ENCODE measurements at regions not wholly inside any gene's neighbourhood (a gene's known extent, or its start where the extent isn't known, plus 50 kb on each side); places are given as distances from the start of the nearest gene placed in this dataset.
A peak's percentile ranks its signal among the peaks of the same experiment; 100 is the strongest.
"Not testable (repeated sequence)": the region's sequence is repeated elsewhere in the genome, so short reads cannot be mapped to it uniquely, and the experiment has no call there.

DNA sequence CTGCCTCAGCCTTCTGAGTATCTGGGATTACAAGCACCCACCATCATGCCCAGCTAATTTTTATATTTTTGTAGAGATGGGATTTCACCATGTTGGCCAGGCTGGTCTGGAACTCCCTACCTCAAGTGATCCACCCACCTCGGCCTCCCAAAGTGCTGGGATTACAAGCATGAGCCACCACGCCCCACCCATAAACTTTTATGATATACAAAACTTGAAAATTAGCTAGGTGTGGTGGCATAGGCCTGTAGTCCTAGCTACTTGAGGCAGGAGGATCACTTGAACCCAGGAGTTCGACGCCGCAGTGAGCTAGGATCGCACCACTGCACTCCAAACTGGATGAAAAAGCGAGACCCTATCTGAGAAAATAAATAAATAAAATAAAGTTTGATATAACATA lies 149.5 kb upstream of the ATF7IP start:
- DNase-seq, result not testable (repeated sequence)

DNA sequence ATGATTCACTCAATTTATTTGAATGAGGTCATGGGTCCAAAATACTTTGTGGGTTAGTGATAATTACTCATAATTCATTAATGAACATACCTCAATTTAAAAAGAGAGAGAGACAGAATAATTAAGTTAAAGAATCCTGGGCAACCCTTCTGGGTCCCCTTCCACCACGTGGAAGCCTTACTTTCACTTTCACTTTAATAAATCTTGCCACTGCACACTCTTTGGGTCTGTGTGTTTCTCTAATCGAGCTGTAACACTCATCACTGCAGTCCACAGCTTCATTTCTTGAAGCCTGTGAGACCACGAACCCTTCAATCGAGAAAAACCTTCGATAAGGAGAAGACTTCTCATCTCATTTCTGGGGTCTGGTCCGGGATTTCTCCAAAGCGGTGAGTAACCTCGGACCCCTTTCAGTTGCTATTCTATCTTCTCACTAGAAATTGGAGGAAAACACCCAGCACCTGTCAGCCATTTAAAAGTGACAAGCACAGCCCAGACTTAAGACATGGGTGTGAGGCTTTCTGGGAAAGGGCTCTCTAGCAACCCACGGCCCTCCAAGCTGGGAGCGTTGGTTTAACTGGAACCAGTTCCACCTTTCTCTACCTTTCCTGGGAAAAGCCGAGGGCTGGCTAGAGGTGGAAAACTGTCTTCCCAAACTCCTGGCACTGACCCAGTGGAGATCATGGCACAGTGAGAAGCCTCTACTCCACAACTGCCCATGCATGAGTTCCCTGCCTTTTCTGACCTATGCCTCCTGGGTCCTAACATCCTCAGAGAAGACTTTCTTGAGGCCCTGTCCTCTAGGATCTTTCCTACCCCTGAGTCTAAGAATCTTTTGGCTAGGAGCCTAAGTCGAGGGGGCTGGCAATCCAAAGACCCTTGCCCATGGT lies 148.8 kb upstream of the ATF7IP start:
- no peak for DNase-seq

GRCh38 chr12:14219156-14219555 lies 146.3 kb upstream of the ATF7IP start:
- no peak for DNase-seq

DNA sequence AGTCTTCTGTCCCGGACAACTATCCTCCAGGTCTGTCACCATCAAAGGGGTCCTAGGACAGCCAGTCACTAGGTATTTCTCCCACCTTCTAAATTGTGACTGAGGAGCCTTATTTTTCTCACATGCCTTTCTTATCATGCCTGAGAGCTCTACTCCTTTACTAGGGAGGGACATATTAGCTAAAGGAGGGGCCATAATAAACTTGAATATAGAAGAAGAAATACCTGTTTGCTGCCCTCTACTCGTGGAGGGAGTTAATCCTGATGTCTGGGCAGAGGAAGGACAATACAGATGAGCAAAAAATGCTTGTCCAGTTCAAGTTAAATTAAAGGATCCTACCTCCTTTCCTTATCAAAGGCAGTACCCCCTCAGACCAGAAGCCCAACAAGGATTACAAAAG lies 145.8 kb upstream of the ATF7IP start:
- not testable (repeated sequence) for DNase-seq

- no peak for DNase-seq
Observed at GRCh38 chr12:14225064-14225463, 140.4 kb upstream of the ATF7IP start.

GRCh38 chr12:14235176-14235575 lies 130.3 kb upstream of the ATF7IP start:
- not testable (repeated sequence) for DNase-seq

DNA sequence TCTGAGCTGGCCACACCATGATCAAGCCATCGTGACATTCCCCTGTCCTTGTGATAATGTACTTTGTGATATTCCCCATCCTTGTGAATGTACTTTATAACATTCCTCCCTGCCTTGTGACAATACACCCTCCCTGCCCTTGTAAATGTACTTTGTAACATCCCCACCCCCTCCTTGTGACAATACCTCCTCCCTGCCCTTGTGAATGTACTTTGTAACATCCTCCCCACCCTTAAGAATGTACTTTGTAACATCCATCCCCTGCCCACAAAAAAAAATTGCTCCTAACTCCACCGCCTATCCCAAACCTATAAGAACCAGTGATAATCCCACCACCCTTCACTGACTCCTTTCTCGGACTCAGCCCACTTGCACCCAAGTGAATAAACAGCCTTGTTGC lies 128.8 kb upstream of the ATF7IP start:
- not testable (repeated sequence) for DNase-seq

DNA sequence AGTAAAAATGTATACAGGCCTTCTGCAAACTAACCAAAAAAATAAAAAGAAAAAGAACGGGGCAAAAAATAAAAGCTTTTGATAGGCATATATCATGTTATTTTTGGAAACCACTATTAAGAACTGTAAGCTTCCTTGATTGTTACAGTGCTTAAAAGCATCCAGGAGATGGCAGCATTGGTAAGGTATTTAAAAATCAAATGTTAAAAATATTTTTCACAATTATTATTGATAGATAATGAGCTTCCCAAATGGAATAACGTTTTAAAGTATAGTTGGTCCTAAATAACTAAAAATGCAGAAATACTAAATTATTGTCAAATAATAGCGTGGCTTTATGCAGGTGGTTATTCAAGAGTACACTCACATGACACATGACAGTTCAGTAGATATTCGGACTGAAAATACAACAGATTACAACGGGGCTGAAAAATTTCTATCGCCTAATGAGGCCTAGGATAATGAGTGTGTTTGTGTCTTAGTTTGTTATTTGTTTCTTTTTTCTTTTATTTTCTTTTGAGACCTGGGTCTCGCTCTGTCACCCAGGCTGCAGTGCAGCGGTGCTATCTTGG lies 127.2 kb upstream of the ATF7IP start:
- no peak for DNase-seq

DNA sequence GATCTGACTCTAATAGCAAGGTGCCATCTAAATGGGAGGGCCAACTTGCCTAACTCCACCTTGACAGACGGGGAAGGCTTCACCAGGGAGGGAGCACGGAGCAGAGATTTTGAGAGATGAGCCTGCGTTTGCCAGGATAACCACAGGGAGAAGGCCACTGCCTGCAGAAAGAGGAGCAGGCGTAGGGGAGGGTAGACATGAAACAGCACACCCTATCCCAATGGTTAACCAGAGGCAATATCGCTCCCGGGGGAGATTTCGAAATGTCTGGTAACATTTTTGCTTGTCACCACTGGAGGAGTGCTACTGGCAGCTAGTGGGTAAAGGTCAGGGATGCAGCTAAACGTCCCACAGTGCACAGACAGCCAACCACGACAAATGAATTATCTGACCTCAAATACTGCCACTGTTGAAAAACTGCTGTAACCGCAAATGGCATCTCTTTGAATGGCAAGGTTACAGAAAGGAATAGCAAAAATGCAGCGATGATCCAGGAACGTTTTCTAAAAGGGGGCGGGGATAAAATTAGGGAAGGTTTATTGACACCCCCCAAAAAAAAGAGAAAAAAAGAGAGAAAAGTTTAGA lies 126.0 kb upstream of the ATF7IP start:
- DNase-seq, result peak; percentile 55

DNA sequence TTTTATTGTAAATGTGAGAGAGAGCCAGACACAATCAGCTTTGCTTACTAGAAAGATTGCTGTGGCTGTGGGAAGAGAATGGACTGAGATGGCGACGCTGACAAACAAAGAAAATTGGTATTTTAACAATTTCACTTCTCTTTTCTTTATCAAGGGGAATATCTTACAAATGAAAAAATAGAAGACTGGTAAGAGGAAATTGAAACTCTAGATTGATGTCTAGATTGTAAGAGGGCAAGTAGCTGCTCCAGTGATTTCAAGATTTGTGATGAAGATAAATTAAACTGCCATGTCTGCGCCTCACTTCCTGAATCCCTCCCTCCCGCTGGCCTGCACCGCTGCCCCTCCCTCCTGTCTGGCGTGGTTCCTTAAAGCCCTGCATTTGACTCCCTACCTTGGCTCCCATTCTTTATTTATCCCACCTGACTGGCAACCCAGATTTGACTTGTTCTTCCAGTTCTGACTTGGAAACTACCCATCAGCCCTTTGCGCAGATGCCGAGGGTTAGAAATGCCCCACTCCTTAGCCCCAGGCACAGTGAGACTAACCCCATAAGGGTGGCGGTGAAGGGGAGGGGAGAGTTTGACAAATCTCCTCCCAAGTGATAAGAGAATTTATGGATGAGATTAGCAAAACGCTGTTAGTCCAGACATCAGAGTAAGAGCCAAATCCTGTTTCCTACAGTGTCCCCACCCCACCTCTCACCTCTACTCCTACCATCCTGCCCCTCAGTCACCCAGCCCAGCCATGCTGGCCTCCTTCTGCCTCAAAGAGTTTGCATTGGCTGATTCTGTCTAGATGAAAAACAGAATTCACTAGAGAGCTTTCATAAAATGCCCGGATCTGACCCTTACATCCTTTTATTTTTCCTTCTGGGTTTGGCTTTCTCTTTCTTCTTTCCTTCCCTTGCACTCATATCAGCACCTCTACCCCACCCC lies 125.3 kb upstream of the ATF7IP start:
- DNase-seq, result no peak

GRCh38 chr12:14240873-14241220 lies 124.6 kb upstream of the ATF7IP start:
- DNase-seq, result no peak

GRCh38 chr12:14242825-14243224 lies 122.7 kb upstream of the ATF7IP start:
- not testable (repeated sequence) for DNase-seq

GRCh38 chr12:14243941-14244340 lies 121.5 kb upstream of the ATF7IP start:
- DNase-seq, result no peak

- no peak for DNase-seq
Observed at GRCh38 chr12:14244876-14245669, 120.4 kb upstream of the ATF7IP start.

DNA sequence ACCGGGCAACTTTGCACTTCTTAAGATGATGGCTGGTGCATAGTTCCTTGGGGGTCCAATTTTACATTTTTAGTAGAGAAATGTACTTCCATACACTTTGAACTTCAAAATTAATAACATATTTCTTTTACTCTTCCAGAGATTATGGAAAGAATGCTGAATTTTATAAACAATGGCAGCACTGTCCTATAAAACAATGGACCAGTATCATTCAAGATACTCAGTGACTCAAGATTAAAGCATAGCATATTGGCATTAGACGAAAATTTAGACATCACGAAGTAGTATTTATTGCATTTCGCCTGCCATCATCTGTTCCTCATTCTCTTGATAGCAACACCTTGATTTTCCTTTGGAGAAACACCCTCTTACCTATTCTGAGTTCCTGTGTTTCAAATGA lies 118.3 kb upstream of the ATF7IP start:
- no peak for DNase-seq

DNA sequence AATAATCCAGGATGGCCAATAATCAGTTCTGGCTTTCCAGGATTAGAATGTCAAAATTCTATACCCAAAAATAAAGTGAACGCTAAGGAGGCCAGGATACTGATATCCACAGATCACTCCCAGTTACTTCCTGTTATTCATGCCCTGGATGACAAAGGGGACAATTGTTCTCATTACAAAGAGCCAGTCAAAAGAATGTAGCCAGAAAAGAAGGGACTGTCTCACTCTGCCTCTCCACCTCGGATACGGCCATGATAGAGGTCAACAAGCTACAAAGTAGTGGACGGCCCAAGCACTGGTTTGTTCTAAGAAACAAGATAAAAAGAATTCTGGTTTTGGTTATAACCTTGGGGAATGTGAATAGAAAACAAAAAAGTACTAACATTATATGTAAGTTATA lies 116.1 kb upstream of the ATF7IP start:
- no peak for DNase-seq

DNA sequence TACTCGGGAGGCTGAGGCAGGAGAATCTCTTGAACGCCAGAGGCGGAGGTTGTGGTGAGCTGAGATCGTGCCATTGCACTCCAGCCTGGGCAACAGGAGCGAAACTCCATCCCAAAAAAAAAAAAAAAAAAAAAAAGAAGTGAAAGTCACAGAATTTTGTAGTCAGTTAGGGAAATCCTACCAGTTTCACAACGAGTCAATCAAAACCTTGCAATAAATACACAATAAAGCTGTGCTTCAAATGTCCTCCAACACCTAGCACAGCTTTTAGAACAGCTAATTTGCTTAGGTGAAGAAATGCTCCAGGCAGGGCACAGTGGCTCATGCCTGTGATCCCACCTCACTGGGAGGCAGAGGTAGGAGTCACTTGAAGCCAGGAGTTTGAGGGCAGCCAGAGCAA lies 112.8 kb upstream of the ATF7IP start:
- no peak for DNase-seq

GRCh38 chr12:14253496-14253895 lies 112.0 kb upstream of the ATF7IP start:
- no peak for DNase-seq

DNA sequence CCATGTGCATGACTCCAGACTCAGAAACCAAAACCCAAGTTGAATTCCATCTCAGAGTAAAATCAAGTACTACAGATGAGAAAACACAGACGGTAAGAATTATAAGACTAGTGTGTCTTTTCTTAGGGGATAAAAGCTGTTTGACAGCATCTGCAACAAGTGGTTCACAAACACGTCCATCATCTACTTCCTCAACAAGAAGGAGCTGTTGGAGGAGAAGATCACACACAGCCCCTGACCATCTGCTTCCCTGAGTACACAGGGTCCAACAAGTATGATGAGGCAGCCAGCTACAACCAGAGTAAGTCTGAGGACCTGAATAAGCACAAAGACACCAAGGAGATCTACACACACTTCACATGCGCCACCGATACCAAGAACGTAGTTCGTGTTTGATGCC lies 110.7 kb upstream of the ATF7IP start:
- no peak for DNase-seq

GRCh38 chr12:14256121-14256520 lies 109.4 kb upstream of the ATF7IP start:
- no peak for DNase-seq

GRCh38 chr12:14256555-14257169 lies 108.8 kb upstream of the ATF7IP start:
- peak; percentile 58 for DNase-seq

GRCh38 chr12:14257303-14257733 lies 108.2 kb upstream of the ATF7IP start:
- no peak for DNase-seq
